GM18519 (cell line): ENCODE measurements at regions not wholly inside any gene's neighbourhood (a gene's known extent, or its start where the extent isn't known, plus 50 kb on each side); places are given as distances from the start of the nearest gene placed in this dataset.
"Not testable (repeated sequence)": the region's sequence is repeated elsewhere in the genome, so short reads cannot be mapped to it uniquely, and the experiment has no call there.

Source experiments
- ATAC-seq: cut with Tn5 transposase; IDR thresholded peaks from one replicate; pipeline ENCODE4 v1.9.1; 2021; ENCODE audit warnings: mild to moderate bottlenecking, moderate library complexity; ENCODE audit not compliant: unreplicated experiment, low FRiP score

GRCh38 chr12:54716261-54716660 lies 68.1 kb upstream of the DCD start:
- no peak for ATAC-seq

GRCh38 chr12:54713876-54714275 lies 65.7 kb upstream of the DCD start:
- not testable (repeated sequence) for ATAC-seq

GRCh38 chr12:54711669-54712068 lies 63.5 kb upstream of the DCD start:
- ATAC-seq = no peak

GRCh38 chr12:54708826-54709225 lies 60.7 kb upstream of the DCD start:
- no peak for ATAC-seq

GRCh38 chr12:54704202-54704601 lies 56.0 kb upstream of the DCD start:
- no peak for ATAC-seq

GRCh38 chr12:54701940-54702592 lies 53.9 kb upstream of the DCD start:
- ATAC-seq = peak; percentile 64

GRCh38 chr12:54700849-54701248 lies 52.7 kb upstream of the DCD start:
- ATAC-seq = no peak

- ATAC-seq = no peak
Observed at GRCh38 chr12:54700301-54700700, 52.1 kb upstream of the DCD start.
